HCT116 (cell line): ENCODE measurements at regions not wholly inside any gene's neighbourhood (a gene's known extent, or its start where the extent isn't known, plus 50 kb on each side); places are given as distances from the start of the nearest gene placed in this dataset.

Experiments used
- ATF3 ChIP-seq: IDR thresholded peaks from 2 replicates; pipeline ENCODE4 v1.6.1; 2012
- CTCF ChIP-seq, 3 experiments: fragments of 200-600 bp in 1 of 3; sonication (generic) in 1 of 3; IDR thresholded peaks in 2 of 3; conservative IDR thresholded peaks in 1 of 3; 2 replicates each; pipeline ENCODE4 v1.5.1; 2012 to 2017; ENCODE audit warnings: low read depth in 2 of 3, low read length in 2 of 3, antibody characterized with exemption in 1 of 3, borderline replicate concordance in 1 of 3, control low read depth in 1 of 3, mild to moderate bottlenecking in 1 of 3, mixed read lengths in 1 of 3, mixed run types in 1 of 3, moderate library complexity in 1 of 3; ENCODE audit not compliant: insufficient read depth in 1 of 3
- EZH2 ChIP-seq: fragments of 200-600 bp; sonication (generic); IDR thresholded peaks from 2 replicates; pipeline ENCODE4 v1.6.1; 2017; ENCODE audit warnings: antibody characterized with exemption, mixed run types
- EZH2phosphoT487 ChIP-seq: fragments of 200-600 bp; IDR thresholded peaks from 2 replicates; pipeline ENCODE4 v1.6.1; 2018; ENCODE audit warnings: antibody characterized with exemption, borderline replicate concordance
- FOSL1 ChIP-seq: IDR thresholded peaks from 2 replicates; pipeline ENCODE4 v1.6.1; 2012; ENCODE audit warnings: low read depth
- POLR2A ChIP-seq: IDR thresholded peaks from 2 replicates; pipeline ENCODE4 v1.7.0; 2011; ENCODE audit warnings: borderline replicate concordance; ENCODE audit not compliant: insufficient read depth, insufficient read length; ENCODE audit errors: extremely low read depth
- POLR2AphosphoS5 ChIP-seq: IDR thresholded peaks from 2 replicates; pipeline ENCODE4 v1.6.1; 2011; ENCODE audit warnings: mild to moderate bottlenecking, low read depth, low read length, moderate library complexity
- REST ChIP-seq: IDR thresholded peaks from 2 replicates; pipeline ENCODE4 v1.6.1; 2012; ENCODE audit warnings: low read depth
- SIN3A ChIP-seq: IDR thresholded peaks from 2 replicates; pipeline ENCODE4 v1.6.1; 2012; ENCODE audit warnings: low read depth
- SP1 ChIP-seq: IDR thresholded peaks from 2 replicates; pipeline ENCODE4 v1.6.1; 2012; ENCODE audit warnings: low read depth
- TCF7L2 ChIP-seq: IDR thresholded peaks from 2 replicates; pipeline ENCODE4 v1.7.0; 2011; ENCODE audit warnings: borderline replicate concordance, inconsistent platforms; ENCODE audit not compliant: insufficient read depth, insufficient read length; ENCODE audit errors: extremely low read depth
- ZNF274 ChIP-seq: fragments of 200-500 bp; sonication (Bioruptor generic); IDR thresholded peaks from 2 replicates; pipeline ENCODE4 v1.6.1; 2014; ENCODE audit warnings: mild to moderate bottlenecking, low read depth, low read length, inconsistent platforms

- TF ChIP-seq TCF7L2, result no peak
- no peak for TF ChIP-seq POLR2AphosphoS5
- TF ChIP-seq CTCF (IDR thresholded peaks at IDR 0.05 in 2 of 3, conservative IDR thresholded peaks at IDR 0.05 in 1 of 3; ENCODE audit: borderline replicate concordance in 1 of 3, insufficient read depth in 1 of 3, low read depth in 2 of 3, low read length in 2 of 3), result no peak
- TF ChIP-seq REST, result no peak
- TF ChIP-seq POLR2A, result no peak
- TF ChIP-seq ZNF274, result no peak
- no peak for TF ChIP-seq SP1
- TF ChIP-seq EZH2, result no peak
- TF ChIP-seq ATF3, result no peak
- TF ChIP-seq EZH2phosphoT487, result no peak
- TF ChIP-seq FOSL1, result no peak
- TF ChIP-seq SIN3A, result no peak
These were observed 77.9 kb downstream of the RTL9 start for GRCh38 chrX:110436523-110436922.
